Parathyroid adenoma (tissue), 2 donors: ENCODE measurements at regions not wholly inside any gene's neighbourhood (a gene's known extent, or its start where the extent isn't known, plus 50 kb on each side); places are given as distances from the start of the nearest gene placed in this dataset.

Experiments used
- H2AFZ ChIP-seq: fragments of 300-600 bp; sonication (generic); one replicate; pipeline ENCODE4 v1.7.0; 2017; ENCODE audit warnings: antibody characterized with exemption, mild to moderate bottlenecking
- H3K27ac ChIP-seq: fragments of 300-600 bp; sonication (generic); one replicate; pipeline ENCODE4 v1.7.0; 2017
- H3K27me3 ChIP-seq: fragments of 300-600 bp; sonication (generic); one replicate; pipeline ENCODE4 v1.7.0; 2017; ENCODE audit warnings: low read length; ENCODE audit not compliant: control insufficient read depth, insufficient read depth
- H3K36me3 ChIP-seq: fragments of 300-600 bp; sonication (generic); one replicate; pipeline ENCODE4 v1.7.0; 2017; ENCODE audit warnings: low read length; ENCODE audit not compliant: control insufficient read depth, insufficient read depth
- H3K4me1 ChIP-seq: fragments of 300-600 bp; sonication (generic); one replicate; pipeline ENCODE4 v1.7.0; 2017; ENCODE audit warnings: control low read depth
- H3K4me2 ChIP-seq: fragments of 300-600 bp; sonication (generic); one replicate; pipeline ENCODE4 v1.7.0; 2017; ENCODE audit warnings: low read length
- H3K4me3 ChIP-seq: fragments of 300-600 bp; sonication (generic); one replicate; pipeline ENCODE4 v1.7.0; 2017; ENCODE audit warnings: low read depth, low read length
- H3K79me2 ChIP-seq: fragments of 300-600 bp; sonication (generic); one replicate; pipeline ENCODE4 v1.7.0; 2017; ENCODE audit warnings: control low read depth
- H3K9ac ChIP-seq: fragments of 300-600 bp; sonication (generic); one replicate; pipeline ENCODE4 v1.7.0; 2017; ENCODE audit warnings: mild to moderate bottlenecking
- H3K9me3 ChIP-seq: fragments of 300-600 bp; sonication (generic); one replicate; pipeline ENCODE4 v1.7.0; 2017; ENCODE audit warnings: low read length; ENCODE audit not compliant: control insufficient read depth
- TF ChIP-seq, protein P1 (sequence below): fragments of 300-600 bp; sonication (generic); IDR thresholded peaks from one replicate; pipeline ENCODE4 v1.7.0; 2017; ENCODE audit warnings: antibody characterized with exemption, mild to moderate bottlenecking
- donor health status: primary hyperparathyroidism.

- Histone ChIP-seq H3K4me3 (no peak overlapping the region), H3K27ac (no peak overlapping the region), H3K79me2 (no peaks in the 10 kb centered on the region), H3K4me1 (no peaks in the 10 kb centered on the region), H3K4me2 (no peak overlapping the region), H3K36me3 (no peaks in the 10 kb centered on the region), H3K9ac (no peak overlapping the region), H2AFZ (no peak overlapping the region), H3K9me3 (no peaks in the 10 kb centered on the region), H3K27me3 (no peaks in the 10 kb centered on the region)
- TF ChIP-seq, protein P1, sequence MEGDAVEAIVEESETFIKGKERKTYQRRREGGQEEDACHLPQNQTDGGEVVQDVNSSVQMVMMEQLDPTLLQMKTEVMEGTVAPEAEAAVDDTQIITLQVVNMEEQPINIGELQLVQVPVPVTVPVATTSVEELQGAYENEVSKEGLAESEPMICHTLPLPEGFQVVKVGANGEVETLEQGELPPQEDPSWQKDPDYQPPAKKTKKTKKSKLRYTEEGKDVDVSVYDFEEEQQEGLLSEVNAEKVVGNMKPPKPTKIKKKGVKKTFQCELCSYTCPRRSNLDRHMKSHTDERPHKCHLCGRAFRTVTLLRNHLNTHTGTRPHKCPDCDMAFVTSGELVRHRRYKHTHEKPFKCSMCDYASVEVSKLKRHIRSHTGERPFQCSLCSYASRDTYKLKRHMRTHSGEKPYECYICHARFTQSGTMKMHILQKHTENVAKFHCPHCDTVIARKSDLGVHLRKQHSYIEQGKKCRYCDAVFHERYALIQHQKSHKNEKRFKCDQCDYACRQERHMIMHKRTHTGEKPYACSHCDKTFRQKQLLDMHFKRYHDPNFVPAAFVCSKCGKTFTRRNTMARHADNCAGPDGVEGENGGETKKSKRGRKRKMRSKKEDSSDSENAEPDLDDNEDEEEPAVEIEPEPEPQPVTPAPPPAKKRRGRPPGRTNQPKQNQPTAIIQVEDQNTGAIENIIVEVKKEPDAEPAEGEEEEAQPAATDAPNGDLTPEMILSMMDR, result no peak
Observed at GRCh38 chrX:8089141-8089540, 81.9 kb downstream of the VCX2 start.

- no peaks in the 10 kb centered on the region for H3K27me3 ChIP-seq
- no peaks in the 10 kb centered on the region for H3K9me3 ChIP-seq
- H2AFZ ChIP-seq, result no peak overlapping the region
- H3K4me2 ChIP-seq, result no peak overlapping the region
- no peak overlapping the region for H3K27ac ChIP-seq
- no peaks in the 10 kb centered on the region for H3K36me3 ChIP-seq
- TF ChIP-seq, protein P1, result no peak
- no peaks in the 10 kb centered on the region for H3K4me1 ChIP-seq
- H3K9ac ChIP-seq, result no peak overlapping the region
- H3K79me2 ChIP-seq, result no peaks in the 10 kb centered on the region
- H3K4me3 ChIP-seq, result no peak overlapping the region
Observed at GRCh38 chrX:8084006-8084405, 87.1 kb downstream of the VCX2 start.

DNA sequence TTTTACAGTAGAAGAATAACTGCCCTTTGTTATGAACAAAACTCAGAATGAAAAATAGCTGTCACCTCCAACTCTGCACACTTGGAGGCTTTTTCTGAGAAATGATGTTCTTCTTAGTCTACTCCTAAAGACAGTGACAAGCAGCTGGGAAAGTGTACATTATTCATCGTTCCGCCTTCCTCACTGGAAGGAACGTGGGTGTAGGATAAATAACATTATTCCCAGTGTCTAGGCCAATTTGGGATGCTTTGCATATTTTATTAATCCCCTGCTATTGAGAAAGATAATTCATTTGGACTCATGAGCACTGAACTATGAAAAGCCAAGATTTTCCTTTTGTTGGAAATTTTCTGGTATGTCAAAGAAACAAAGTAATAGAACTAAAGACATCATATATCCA, 87.8 kb downstream of the VCX2 start:
- Histone ChIP-seq H3K27ac (no peak overlapping the region), H3K4me3 (no peak overlapping the region), H3K9me3 (no peaks in the 10 kb centered on the region), H3K79me2 (no peaks in the 10 kb centered on the region), H3K4me1 (no peaks in the 10 kb centered on the region), H2AFZ (no peak overlapping the region), H3K36me3 (no peaks in the 10 kb centered on the region), H3K4me2 (no peak overlapping the region), H3K9ac (no peak overlapping the region), H3K27me3 (no peaks in the 10 kb centered on the region)
- TF ChIP-seq, protein P1, result no peak

GRCh38 chrX:8075636-8076035, 95.4 kb downstream of the VCX2 start:
- Histone ChIP-seq H3K4me3 (no peak overlapping the region), H3K9me3 (no peaks in the 10 kb centered on the region), H2AFZ (no peak overlapping the region), H3K79me2 (no peaks in the 10 kb centered on the region), H3K4me2 (no peak overlapping the region), H3K4me1 (no peaks in the 10 kb centered on the region), H3K27me3 (no peaks in the 10 kb centered on the region), H3K27ac (no peak overlapping the region), H3K36me3 (no peaks in the 10 kb centered on the region), H3K9ac (no peak overlapping the region)
- TF ChIP-seq, protein P1, result no peak

GRCh38 chrX:8067754-8068462, 103.2 kb downstream of the VCX2 start:
- no peak overlapping the region for H3K9ac ChIP-seq
- TF ChIP-seq, protein P1, result no peak
- H3K27ac ChIP-seq, result no peak overlapping the region
- no peaks in the 10 kb centered on the region for H3K9me3 ChIP-seq
- H2AFZ ChIP-seq, result no peak overlapping the region
- no peak overlapping the region for H3K4me3 ChIP-seq
- no peaks in the 10 kb centered on the region for H3K36me3 ChIP-seq
- no peak overlapping the region for H3K4me2 ChIP-seq
- H3K79me2 ChIP-seq, result no peaks in the 10 kb centered on the region
- no peaks in the 10 kb centered on the region for H3K4me1 ChIP-seq
- H3K27me3 ChIP-seq, result no peaks in the 10 kb centered on the region
